ENCODE measurements at regions not wholly inside any gene's neighbourhood (a gene's known extent, or its start where the extent isn't known, plus 50 kb on each side); places are given as distances from the start of the nearest gene placed in this dataset.

DNA sequence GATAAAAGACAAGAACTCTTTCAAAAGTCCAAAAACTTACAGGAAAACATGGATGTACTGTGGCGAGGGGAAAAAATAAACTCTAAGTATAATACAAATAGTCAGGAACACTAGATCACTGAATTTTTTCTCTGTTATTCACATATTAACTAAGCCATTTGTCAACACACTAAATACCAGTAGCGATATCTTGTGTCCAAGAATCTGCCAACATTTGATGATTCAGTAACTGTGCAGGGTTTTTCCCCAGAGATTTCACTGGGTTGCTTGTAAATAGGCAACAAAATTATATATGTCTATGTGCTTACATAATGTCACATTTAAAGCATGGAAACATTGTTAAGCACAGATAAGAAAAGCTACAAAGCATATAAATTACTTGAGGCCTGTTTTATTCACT lies 205.9 kb downstream of the KIF21A start:
- TF ChIP-seq POLR2AphosphoS5 (IDR thresholded peaks at IDR 0.05; ENCODE audit: borderline replicate concordance, low read depth, low read length) (no peak), EZH2 (IDR thresholded peaks at IDR 0.05) (no peak), FOXP2 (optimal IDR thresholded peaks at IDR 0.05; ENCODE audit: control extremely low read depth, extremely low read length, insufficient read depth) (no peak)

All from SK-N-MC (cell line).